Esophagus squamous epithelium (tissue), 5 donors: ENCODE measurements at regions not wholly inside any gene's neighbourhood (a gene's known extent, or its start where the extent isn't known, plus 50 kb on each side); places are given as distances from the start of the nearest gene placed in this dataset.
"Not testable (repeated sequence)": the region's sequence is repeated elsewhere in the genome, so short reads cannot be mapped to it uniquely, and the experiment has no call there.

Source experiments
- DNase-seq: peaks from one replicate; lab custom pipeline; 2025; lab: John Stamatoyannopoulos, UW
- H3K27ac ChIP-seq, 4 donors: fragments of 200-600 bp; sonication (generic); one replicate each; pipeline ENCODE4 v1.5.1; 2016 to 2019; ENCODE audit warnings: mild to moderate bottlenecking in 1 of 4
- H3K27me3 ChIP-seq, 4 donors: fragments of 200-600 bp; sonication (generic); 1 replicate in 3 of 4; 2 replicates in 1 of 4; pipeline versions ENCODE4 v1.5.1 to v1.6.0; 2017 to 2021; ENCODE audit warnings: antibody characterized with exemption in 1 of 4
- H3K36me3 ChIP-seq, 3 donors: fragments of 200-600 bp; sonication (generic); one replicate each; pipeline ENCODE4 v1.5.1; 2016 to 2019
- H3K4me1 ChIP-seq, 3 donors: fragments of 200-600 bp; sonication (generic); one replicate each; pipeline ENCODE4 v1.5.1; 2017 to 2019
- H3K4me3 ChIP-seq, 4 donors: fragments of 200-600 bp; sonication (generic); 1 replicate in 3 of 4; 2 replicates in 1 of 4; pipeline ENCODE4 v1.5.1; 2016 to 2019; ENCODE audit warnings: mild to moderate bottlenecking in 2 of 4, moderate library complexity in 1 of 4
- H3K9me3 ChIP-seq, 3 donors: fragments of 200-600 bp; sonication (generic); one replicate each; pipeline ENCODE4 v1.5.1; 2016 to 2019
- POLR2A ChIP-seq, 4 donors: fragments of 450-650 bp; IDR thresholded peaks; one replicate each; pipeline ENCODE4 v1.6.1; 2017; ENCODE audit warnings: antibody characterized with exemption in 4 of 4, mild to moderate bottlenecking in 4 of 4, moderate library complexity in 3 of 4
- WGBS, 2 donors: methylation state at CpG; one replicate each; pipeline ENCODE4 v1.1.5; 2018; 5-methylcytosine and 5-hydroxymethylcytosine counted together
- intact Hi-C: fragments of 100-400 bp; cut with DNase I; formaldehyde crosslinking; loops from one replicate; pipeline ENCODE4 v1.15.0; 2022
- TF ChIP-seq, protein P1 (sequence below), 6 experiments: fragments of 450-650 bp in 4 of 6; fragments of 200-600 bp in 2 of 6; sonication (generic) in 2 of 6; IDR thresholded peaks; one replicate each; pipeline ENCODE4 v1.5.1; 2016 to 2019; ENCODE audit warnings: antibody characterized with exemption in 6 of 6, mild to moderate bottlenecking in 4 of 6, moderate library complexity in 4 of 6
- donor health status: DM: yes; HTN: yes; CAD: no.

DNA sequence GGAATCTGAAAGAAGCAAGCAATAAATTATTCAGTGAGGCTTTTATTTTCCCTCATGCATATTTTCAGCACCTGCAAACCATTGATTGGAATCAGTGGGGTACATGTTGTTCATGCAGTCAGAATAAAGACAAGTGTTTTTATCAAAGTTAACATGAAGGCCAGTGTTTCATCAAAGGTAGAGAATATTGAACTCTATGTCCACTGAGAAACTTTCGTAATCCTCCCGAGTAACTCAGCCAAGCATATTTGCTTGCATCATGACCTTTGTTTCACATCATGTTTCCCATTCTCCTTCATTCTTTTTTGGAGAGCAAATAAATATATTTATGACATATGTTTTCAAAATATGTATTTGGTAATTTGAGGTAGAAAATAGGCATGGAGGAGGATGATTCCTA, 663.1 kb downstream of the SH2D4B start:
- intact Hi-C loops = no loop called here
- no peak for DNase-seq
- Histone ChIP-seq H3K27ac (no peak overlapping the region), H3K4me3 (no peak overlapping the region), H3K27me3 (no peaks in the 10 kb centered on the region), H3K4me1 (no peaks in the 10 kb centered on the region), H3K9me3 (no peaks in the 10 kb centered on the region), H3K36me3 (no peaks in the 10 kb centered on the region)
- TF ChIP-seq POLR2A (IDR thresholded peaks at IDR 0.05) = no peak
- TF ChIP-seq, protein P1, sequence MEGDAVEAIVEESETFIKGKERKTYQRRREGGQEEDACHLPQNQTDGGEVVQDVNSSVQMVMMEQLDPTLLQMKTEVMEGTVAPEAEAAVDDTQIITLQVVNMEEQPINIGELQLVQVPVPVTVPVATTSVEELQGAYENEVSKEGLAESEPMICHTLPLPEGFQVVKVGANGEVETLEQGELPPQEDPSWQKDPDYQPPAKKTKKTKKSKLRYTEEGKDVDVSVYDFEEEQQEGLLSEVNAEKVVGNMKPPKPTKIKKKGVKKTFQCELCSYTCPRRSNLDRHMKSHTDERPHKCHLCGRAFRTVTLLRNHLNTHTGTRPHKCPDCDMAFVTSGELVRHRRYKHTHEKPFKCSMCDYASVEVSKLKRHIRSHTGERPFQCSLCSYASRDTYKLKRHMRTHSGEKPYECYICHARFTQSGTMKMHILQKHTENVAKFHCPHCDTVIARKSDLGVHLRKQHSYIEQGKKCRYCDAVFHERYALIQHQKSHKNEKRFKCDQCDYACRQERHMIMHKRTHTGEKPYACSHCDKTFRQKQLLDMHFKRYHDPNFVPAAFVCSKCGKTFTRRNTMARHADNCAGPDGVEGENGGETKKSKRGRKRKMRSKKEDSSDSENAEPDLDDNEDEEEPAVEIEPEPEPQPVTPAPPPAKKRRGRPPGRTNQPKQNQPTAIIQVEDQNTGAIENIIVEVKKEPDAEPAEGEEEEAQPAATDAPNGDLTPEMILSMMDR (IDR thresholded peaks at IDR 0.05) = no peak
- WGBS, 2 donors = 70 to 75% methylated on average over 2 of the region's 2 CpGs

DNA sequence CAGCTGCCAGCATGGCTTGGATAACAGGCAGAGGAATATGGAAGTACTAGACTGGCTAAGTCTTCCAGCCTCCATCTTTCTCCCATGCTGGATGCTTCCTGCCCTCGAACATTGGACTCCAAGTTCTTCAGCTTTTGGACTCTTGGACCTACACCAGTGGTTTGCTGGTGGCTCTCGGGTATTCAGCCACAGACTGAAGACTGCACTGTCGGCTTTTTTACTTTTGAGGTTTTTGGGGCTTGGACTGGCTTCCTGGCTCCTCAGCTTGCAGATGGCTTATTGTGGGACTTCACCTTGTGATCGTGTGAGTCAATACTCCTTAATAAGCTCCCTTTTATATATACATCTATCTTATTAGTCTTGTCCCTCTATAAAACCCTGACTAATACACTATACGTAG, 667.6 kb upstream of the NRG3 start:
- H3K4me3 ChIP-seq, intact Hi-C loops: not testable (repeated sequence)
- 77 to 82% methylated on average over 5 of the region's 5 CpGs for WGBS, 2 donors

DNA sequence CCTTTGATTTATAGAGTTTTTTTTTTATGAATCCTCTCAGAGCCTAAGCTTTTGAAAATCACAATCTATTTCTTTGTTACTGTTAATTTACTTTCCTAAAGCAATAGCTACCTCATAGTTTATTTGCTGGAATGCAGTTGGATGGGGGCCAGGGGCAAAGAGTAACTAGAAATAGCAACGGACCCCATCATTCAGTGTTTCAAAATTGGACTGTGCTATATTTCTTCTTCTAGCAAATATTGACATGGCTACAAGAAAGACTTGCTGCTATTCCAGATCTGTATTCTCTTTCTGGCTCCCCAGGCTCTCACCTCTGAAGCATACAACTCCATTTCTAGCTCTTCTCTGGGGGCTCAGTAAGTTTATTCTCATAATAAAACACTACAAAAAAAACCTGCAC, 661.6 kb upstream of the NRG3 start:
- H3K27ac ChIP-seq = no peak overlapping the region
- no peaks in the 10 kb centered on the region for H3K4me1 ChIP-seq
- no peak for DNase-seq
- intact Hi-C loops = no loop called here
- H3K36me3 ChIP-seq = no peaks in the 10 kb centered on the region
- H3K9me3 ChIP-seq = no peaks in the 10 kb centered on the region
- no peaks in the 10 kb centered on the region for H3K27me3 ChIP-seq
- no peak overlapping the region for H3K4me3 ChIP-seq
- TF ChIP-seq POLR2A (IDR thresholded peaks at IDR 0.05) = no peak
- TF ChIP-seq, protein P1 (IDR thresholded peaks at IDR 0.05) = no peak
- WGBS, 2 donors = 11 to 24% methylated on average over 1 of the region's 1 CpG

More for the DNA sequence above, 667.6 kb upstream of the NRG3 start:
- not testable (repeated sequence) for H3K27ac ChIP-seq, DNase-seq, H3K4me1 ChIP-seq, H3K27me3 ChIP-seq, H3K9me3 ChIP-seq, H3K36me3 ChIP-seq

DNA sequence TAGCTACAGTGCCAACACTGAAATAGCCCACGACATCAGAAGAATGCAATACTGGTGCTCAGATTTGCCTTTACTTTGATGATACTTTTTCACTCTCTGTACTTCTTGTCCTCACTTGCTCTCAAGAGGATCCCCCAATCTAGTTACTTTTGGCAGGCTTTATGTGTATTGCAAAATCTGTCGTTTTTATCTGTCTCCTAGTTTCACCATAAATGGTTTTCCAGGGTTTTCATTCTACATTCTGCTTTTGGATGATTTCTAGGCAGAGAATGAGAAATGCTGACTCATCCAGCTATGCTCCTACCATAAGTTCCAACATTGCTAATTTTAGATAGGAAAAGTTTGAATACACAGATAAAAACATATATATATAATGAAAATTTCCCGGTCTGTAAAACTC, 659.5 kb upstream of the NRG3 start:
- Histone ChIP-seq H3K4me3 (no peak overlapping the region), H3K9me3 (no peaks in the 10 kb centered on the region), H3K27me3 (no peaks in the 10 kb centered on the region), H3K36me3 (no peaks in the 10 kb centered on the region), H3K4me1 (no peaks in the 10 kb centered on the region), H3K27ac (no peak overlapping the region)
- intact Hi-C loops = no loop called here
- DNase-seq = no peak
- WGBS, 2 donors = 47 to 58% methylated on average over 3 of the region's 3 CpGs
- TF ChIP-seq POLR2A (IDR thresholded peaks at IDR 0.05) = no peak
- TF ChIP-seq, protein P1 (IDR thresholded peaks at IDR 0.05) = no peak

DNA sequence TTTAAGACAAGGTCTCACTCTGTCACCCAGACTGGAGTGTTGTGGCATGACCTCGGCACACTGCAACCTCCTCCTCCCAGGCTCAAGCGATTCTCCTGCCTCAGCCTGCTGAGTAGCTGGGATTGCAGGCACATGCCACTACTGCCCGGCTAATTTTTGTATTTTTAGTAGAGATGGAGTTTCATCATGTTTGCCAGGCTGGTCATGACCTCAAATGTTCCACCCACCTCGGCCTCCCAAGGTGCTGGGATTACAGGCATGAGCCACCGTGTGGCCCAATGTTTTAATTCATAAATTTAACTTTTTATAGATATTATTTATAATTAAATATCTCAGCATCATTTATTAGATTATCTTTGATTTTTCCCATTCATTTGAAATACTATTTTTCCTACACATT, 658.0 kb upstream of the NRG3 start:
- 85% methylated on average over 5 of the region's 5 CpGs for WGBS, 2 donors
- no peak for TF ChIP-seq POLR2A (IDR thresholded peaks at IDR 0.05)
- TF ChIP-seq, protein P1 (IDR thresholded peaks at IDR 0.05) = no peak
- Histone ChIP-seq H3K36me3 (no peaks in the 10 kb centered on the region), H3K4me3 (no peak overlapping the region), H3K27me3 (no peaks in the 10 kb centered on the region), H3K9me3 (no peaks in the 10 kb centered on the region), H3K27ac (no peak overlapping the region), H3K4me1 (no peaks in the 10 kb centered on the region)
- DNase-seq = no peak
- intact Hi-C loops = no loop called here

DNA sequence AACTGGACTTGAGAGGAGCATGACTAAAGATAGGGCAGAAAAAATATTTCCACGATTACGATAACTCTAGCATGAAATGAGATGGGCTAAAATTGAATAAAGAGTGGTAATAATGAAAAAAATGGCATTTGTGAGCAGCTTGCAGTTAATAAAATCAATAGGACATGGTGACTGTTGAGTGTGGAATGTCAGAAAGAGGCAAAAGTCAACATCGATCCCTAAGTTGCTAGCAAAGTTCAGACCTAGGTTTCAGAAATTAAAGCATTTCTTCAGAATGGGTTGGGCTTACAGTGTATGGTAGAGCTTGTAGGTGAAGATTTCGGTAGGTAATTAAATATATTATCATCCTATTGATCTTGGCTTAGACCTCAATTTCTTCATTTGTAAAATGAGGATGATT, 656.7 kb upstream of the NRG3 start:
- Histone ChIP-seq H3K4me3 (no peak overlapping the region), H3K4me1 (no peaks in the 10 kb centered on the region), H3K27me3 (no peaks in the 10 kb centered on the region), H3K36me3 (no peaks in the 10 kb centered on the region), H3K27ac (no peak overlapping the region), H3K9me3 (no peaks in the 10 kb centered on the region)
- WGBS, 2 donors = 76 to 79% methylated on average over 4 of the region's 4 CpGs
- TF ChIP-seq POLR2A (IDR thresholded peaks at IDR 0.05) = no peak
- TF ChIP-seq, protein P1 (IDR thresholded peaks at IDR 0.05) = no peak
- DNase-seq = no peak
- intact Hi-C loops = no loop called here
